AG09319 (cell line): ENCODE measurements at regions not wholly inside any gene's neighbourhood (a gene's known extent, or its start where the extent isn't known, plus 50 kb on each side); places are given as distances from the start of the nearest gene placed in this dataset.

Experiments used
- DNase-seq: peaks from one replicate; pipeline ENCODE4 v3.0.0-alpha.2; 2010; ENCODE audit warnings: low read depth; ENCODE audit errors: extremely low read depth
- TF ChIP-seq, protein P1 (sequence below): IDR thresholded peaks from 2 replicates; pipeline ENCODE4 v1.5.1; 2011; ENCODE audit warnings: low read depth, mild to moderate bottlenecking, inconsistent platforms, low read length, moderate library complexity

- no peak for DNase-seq
Measured at GRCh38 chr11:44446366-44446762, 119.1 kb upstream of the CD82 start.

DNA sequence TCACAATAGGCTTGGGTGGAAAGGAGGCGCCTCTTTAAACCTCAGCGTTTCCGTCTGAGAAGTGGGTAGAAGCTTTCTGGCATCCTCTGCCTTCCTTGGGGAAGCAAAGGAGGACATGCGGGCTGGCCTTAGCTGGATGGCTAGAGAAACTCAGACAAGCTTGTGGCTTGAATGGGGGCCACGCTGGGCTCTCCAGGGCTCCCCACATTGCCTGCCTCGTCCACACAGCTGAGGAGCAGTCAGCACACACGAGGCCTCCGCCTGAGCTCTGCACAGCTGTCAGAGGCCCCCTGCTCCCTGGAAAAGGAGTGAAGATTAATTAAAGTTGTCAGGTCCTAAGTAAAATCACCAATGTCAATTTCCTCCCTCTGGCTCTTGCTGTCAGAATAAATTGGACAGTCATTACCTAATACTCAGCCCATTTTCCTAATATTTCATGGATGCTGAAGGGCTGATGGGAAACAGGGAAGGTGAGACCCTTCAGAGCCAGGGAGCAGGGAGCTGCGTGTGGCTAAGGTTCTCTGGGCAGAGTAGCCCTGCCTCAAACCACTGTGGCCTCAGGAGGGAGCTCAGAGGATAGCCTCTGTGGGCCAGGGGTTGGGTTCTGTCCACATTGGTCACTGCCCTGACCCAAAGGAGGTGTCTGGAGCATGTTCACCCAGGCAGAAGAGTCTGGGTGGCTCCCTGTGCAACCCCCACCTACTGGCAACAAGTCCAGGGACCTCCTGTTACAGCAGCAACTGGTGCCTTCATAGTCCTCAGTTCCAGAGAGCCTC lies 118.3 kb upstream of the CD82 start:
- DNase-seq, result no peak
- TF ChIP-seq, protein P1, sequence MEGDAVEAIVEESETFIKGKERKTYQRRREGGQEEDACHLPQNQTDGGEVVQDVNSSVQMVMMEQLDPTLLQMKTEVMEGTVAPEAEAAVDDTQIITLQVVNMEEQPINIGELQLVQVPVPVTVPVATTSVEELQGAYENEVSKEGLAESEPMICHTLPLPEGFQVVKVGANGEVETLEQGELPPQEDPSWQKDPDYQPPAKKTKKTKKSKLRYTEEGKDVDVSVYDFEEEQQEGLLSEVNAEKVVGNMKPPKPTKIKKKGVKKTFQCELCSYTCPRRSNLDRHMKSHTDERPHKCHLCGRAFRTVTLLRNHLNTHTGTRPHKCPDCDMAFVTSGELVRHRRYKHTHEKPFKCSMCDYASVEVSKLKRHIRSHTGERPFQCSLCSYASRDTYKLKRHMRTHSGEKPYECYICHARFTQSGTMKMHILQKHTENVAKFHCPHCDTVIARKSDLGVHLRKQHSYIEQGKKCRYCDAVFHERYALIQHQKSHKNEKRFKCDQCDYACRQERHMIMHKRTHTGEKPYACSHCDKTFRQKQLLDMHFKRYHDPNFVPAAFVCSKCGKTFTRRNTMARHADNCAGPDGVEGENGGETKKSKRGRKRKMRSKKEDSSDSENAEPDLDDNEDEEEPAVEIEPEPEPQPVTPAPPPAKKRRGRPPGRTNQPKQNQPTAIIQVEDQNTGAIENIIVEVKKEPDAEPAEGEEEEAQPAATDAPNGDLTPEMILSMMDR, result no peak

More at GRCh38 chr11:44446366-44446762, 119.1 kb upstream of the CD82 start:
- TF ChIP-seq, protein P1, result no peak

DNA sequence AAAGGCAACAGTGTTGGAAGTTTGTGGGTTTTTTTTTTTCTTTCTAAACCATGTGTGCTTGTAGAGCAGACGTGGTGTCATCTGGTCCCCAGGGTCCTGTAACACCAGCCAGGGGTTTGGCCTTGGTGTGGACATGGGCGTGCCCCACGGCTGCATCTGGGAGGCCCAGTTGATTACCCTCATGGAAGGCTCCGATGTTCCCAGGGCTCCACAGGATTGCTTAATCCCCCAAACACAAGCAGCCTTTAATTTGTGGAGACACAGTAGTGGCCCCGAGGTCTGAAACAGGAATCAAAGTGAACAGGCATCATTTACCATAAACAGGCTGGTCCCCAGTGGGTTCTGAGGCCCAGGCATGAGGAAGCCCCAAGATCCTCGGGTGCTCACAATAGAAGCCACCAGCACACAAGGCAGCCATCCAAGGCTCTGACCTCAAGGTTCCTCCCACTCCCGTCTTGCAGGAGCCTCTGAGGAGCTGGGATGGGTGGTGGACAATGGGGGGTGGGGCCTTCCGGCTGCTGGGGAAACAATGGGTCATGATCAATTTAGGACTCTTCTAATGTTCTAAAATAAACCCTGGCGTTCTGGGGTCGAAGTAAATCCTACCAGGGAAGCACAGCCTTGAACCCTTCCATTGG lies 115.0 kb upstream of the CD82 start:
- TF ChIP-seq, protein P1, result no peak
- no peak for DNase-seq

DNA sequence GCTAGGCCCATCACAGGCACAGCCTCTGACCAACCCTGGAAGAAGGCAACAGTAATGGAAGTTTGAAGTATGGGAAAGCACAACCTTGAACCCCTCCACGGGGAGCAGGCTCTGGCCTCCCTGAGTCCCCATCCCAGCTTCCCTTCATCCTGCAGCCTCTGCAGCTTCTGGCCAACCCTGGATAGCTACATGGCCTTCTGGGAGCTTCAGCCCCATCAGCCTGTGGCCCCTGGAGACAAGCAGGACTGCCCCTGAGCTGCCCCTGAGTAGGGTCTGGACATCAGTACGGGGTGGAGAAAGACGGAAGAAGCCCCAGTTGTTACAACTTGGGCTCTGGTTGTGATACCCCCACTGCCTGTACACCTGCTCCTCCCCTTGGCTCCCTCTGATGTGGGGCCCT lies 113.8 kb upstream of the CD82 start:
- TF ChIP-seq, protein P1, result no peak
- no peak for DNase-seq

- TF ChIP-seq, protein P1, result no peak
- no peak for DNase-seq
Measured at GRCh38 chr11:44452827-44453572, 112.5 kb upstream of the CD82 start.

DNA sequence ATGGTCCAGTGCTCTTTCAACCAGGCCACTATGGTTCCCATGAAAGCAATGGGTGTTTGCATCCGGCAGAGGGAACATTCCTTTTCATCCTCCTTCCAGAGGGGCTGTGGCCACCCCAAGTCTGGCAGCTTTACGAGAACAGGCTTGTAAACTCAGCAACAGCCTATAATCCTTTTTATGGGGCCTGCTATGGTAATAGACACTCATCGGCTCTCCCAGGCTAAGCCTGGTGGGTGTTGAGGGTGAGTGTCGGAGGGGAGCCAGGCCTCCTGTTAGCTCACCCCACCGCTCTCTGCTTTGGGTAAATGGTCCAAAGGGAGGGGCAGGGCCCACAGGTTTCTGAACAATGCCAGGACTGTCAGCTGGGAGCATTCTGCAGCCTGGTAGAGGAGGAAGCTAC lies 111.6 kb upstream of the CD82 start:
- DNase-seq, result no peak
- TF ChIP-seq, protein P1, result no peak

GRCh38 chr11:44454666-44455065 lies 110.8 kb upstream of the CD82 start:
- TF ChIP-seq, protein P1, result no peak
- DNase-seq, result no peak
